ENCODE measurements at regions not wholly inside any gene's neighbourhood (a gene's known extent, or its start where the extent isn't known, plus 50 kb on each side); places are given as distances from the start of the nearest gene placed in this dataset.

GRCh38 chr1:38677311-38677710, 182.3 kb downstream of the RRAGC start:
- H3K4me3 ChIP-seq (ENCODE audit: low read depth, low read length), result no peak overlapping the region
- no peak for TF ChIP-seq CTCF (IDR thresholded peaks at IDR 0.05; ENCODE audit: control insufficient read depth, extremely low read depth, insufficient read depth)
- no peak for DNase-seq (ENCODE audit: low read depth)

GRCh38 chr1:38672692-38673091, 186.9 kb downstream of the RRAGC start:
- H3K4me3 ChIP-seq (ENCODE audit: low read depth, low read length), result no peak overlapping the region
- DNase-seq (ENCODE audit: low read depth), result no peak
- no peak for TF ChIP-seq CTCF (IDR thresholded peaks at IDR 0.05; ENCODE audit: control insufficient read depth, extremely low read depth, insufficient read depth)

- no peak for DNase-seq (ENCODE audit: low read depth)
- TF ChIP-seq CTCF (IDR thresholded peaks at IDR 0.05; ENCODE audit: control insufficient read depth, extremely low read depth, insufficient read depth), result no peak
- H3K4me3 ChIP-seq (ENCODE audit: low read depth, low read length), result no peak overlapping the region
These were observed 188.4 kb downstream of the RRAGC start for GRCh38 chr1:38671221-38671620.

- H3K4me3 ChIP-seq (ENCODE audit: low read depth, low read length), result no peak overlapping the region
- TF ChIP-seq CTCF (IDR thresholded peaks at IDR 0.05; ENCODE audit: control insufficient read depth, extremely low read depth, insufficient read depth), result no peak
- DNase-seq (ENCODE audit: low read depth), result no peak
These were observed 188.9 kb downstream of the RRAGC start for GRCh38 chr1:38670544-38671122.

GRCh38 chr1:38667626-38668025, 191.9 kb downstream of the RRAGC start:
- TF ChIP-seq CTCF (IDR thresholded peaks at IDR 0.05; ENCODE audit: control insufficient read depth, extremely low read depth, insufficient read depth), result no peak
- no peak for DNase-seq (ENCODE audit: low read depth)
- no peak overlapping the region for H3K4me3 ChIP-seq (ENCODE audit: low read depth, low read length)

GRCh38 chr1:38662126-38662525, 197.4 kb downstream of the RRAGC start:
- no peak overlapping the region for H3K4me3 ChIP-seq (ENCODE audit: low read depth, low read length)
- no peak for DNase-seq (ENCODE audit: low read depth)
- no peak for TF ChIP-seq CTCF (IDR thresholded peaks at IDR 0.05; ENCODE audit: control insufficient read depth, extremely low read depth, insufficient read depth)

- H3K4me3 ChIP-seq (ENCODE audit: low read depth, low read length), result no peak overlapping the region
- no peak for TF ChIP-seq CTCF (IDR thresholded peaks at IDR 0.05; ENCODE audit: control insufficient read depth, extremely low read depth, insufficient read depth)
- DNase-seq (ENCODE audit: low read depth), result no peak
These were observed 200.7 kb downstream of the RRAGC start for GRCh38 chr1:38658883-38659282.
